Nucleus accumbens (tissue), 56 donors: ENCODE measurements at regions not wholly inside any gene's neighbourhood (a gene's known extent, or its start where the extent isn't known, plus 50 kb on each side); places are given as distances from the start of the nearest gene placed in this dataset.
A peak's percentile ranks its signal among the peaks of the same experiment; 100 is the strongest.
"Not testable (repeated sequence)": the region's sequence is repeated elsewhere in the genome, so short reads cannot be mapped to it uniquely, and the experiment has no call there.

Source experiments
- DNase-seq, 56 donors: peaks; one replicate each; lab custom pipeline; 2025; lab: John Stamatoyannopoulos, UW

GRCh38 chr16:75780669-75781068 is 54.4 kb upstream of the CPHXL start:
- DNase-seq: no peak

GRCh38 chr16:75781683-75782343 is 55.5 kb upstream of the CPHXL start:
- no peak for DNase-seq

GRCh38 chr16:75787440-75787839 is 61.1 kb upstream of the CPHXL start:
- DNase-seq: no peak

GRCh38 chr16:75789237-75789636 is 62.9 kb upstream of the CPHXL start:
- peak in 1 of 56 donors; percentile 33 for DNase-seq

- no peak for DNase-seq
Measured at GRCh38 chr16:75792771-75793492, 66.6 kb upstream of the CPHXL start.

- DNase-seq: no peak
Measured at GRCh38 chr16:75793641-75794040, 67.4 kb upstream of the CPHXL start.

GRCh38 chr16:75794426-75794825 is 68.1 kb upstream of the CPHXL start:
- no peak for DNase-seq

GRCh38 chr16:75798714-75799113 is 72.4 kb upstream of the CPHXL start:
- DNase-seq: no peak

- DNase-seq: peak in 2 of 56 donors; percentile 7 to 9
Measured at GRCh38 chr16:75801307-75801706, 75.0 kb upstream of the CPHXL start.

GRCh38 chr16:75803753-75804152 is 77.5 kb upstream of the CPHXL start:
- DNase-seq: no peak

- DNase-seq: no peak
Measured at GRCh38 chr16:75804368-75804767, 78.1 kb upstream of the CPHXL start.

GRCh38 chr16:75805946-75806345 is 79.7 kb upstream of the CPHXL start:
- no peak for DNase-seq

- DNase-seq: no peak
Measured at GRCh38 chr16:75806487-75806886, 80.2 kb upstream of the CPHXL start.

GRCh38 chr16:75810342-75810741 is 84.1 kb upstream of the CPHXL start:
- DNase-seq: no peak

- peak in 1 of 56 donors; percentile 12 for DNase-seq
Measured at GRCh38 chr16:75811020-75811634, 84.8 kb upstream of the CPHXL start.

GRCh38 chr16:75818491-75818890 is 92.2 kb upstream of the CPHXL start:
- no peak for DNase-seq

GRCh38 chr16:75820672-75821071 is 94.4 kb upstream of the CPHXL start:
- DNase-seq: no peak

GRCh38 chr16:75821117-75821516 is 94.8 kb upstream of the CPHXL start:
- DNase-seq: no peak

- not testable (repeated sequence) for DNase-seq
Measured at GRCh38 chr16:75825750-75826149, 99.5 kb upstream of the CPHXL start.

- DNase-seq: not testable (repeated sequence)
Measured at GRCh38 chr16:75827372-75828038, 101.2 kb upstream of the CPHXL start.

- not testable (repeated sequence) for DNase-seq
Measured at GRCh38 chr16:75833385-75833784, 107.1 kb upstream of the CPHXL start.
